WTC11 (cell line): ENCODE measurements at regions not wholly inside any gene's neighbourhood (a gene's known extent, or its start where the extent isn't known, plus 50 kb on each side); places are given as distances from the start of the nearest gene placed in this dataset.

Experiments
- ATAC-seq: fragments of 200-7000 bp; cut with Tn5 transposase; 2 replicates; pipeline ENCODE4 v1.10.0; 2021; ENCODE audit warnings: mild to moderate bottlenecking, moderate library complexity
- CTCF ChIA-PET: fragments of 300-600 bp; sonication (Branson Sonifier 250); formaldehyde crosslinking; loops from one replicate; lab custom pipeline; 2021; ENCODE audit warnings: antibody characterized with exemption; lab: Charles Lee
- POLR2A ChIA-PET: fragments of 350-600 bp; sonication (Branson Sonifier 250); formaldehyde crosslinking; loops from one replicate; lab custom pipeline; 2021; ENCODE audit warnings: antibody characterized with exemption; lab: Charles Lee
- DNase-seq: peaks from one replicate; pipeline ENCODE4 v3.0.0; 2021; ENCODE audit warnings: low spot score
- H3K27ac Mint-ChIP-seq: 2 replicates; pipeline ENCODE4 v1.8.0; 2021; ENCODE audit warnings: mixed read lengths
- H3K27me3 Mint-ChIP-seq: 2 replicates; pipeline ENCODE4 v1.8.0; 2021; ENCODE audit warnings: low read depth, mild to moderate bottlenecking, moderate library complexity, mixed read lengths
- H3K36me3 Mint-ChIP-seq: 2 replicates; pipeline ENCODE4 v1.8.0; 2021; ENCODE audit warnings: mixed read lengths
- H3K4me1 Mint-ChIP-seq: 2 replicates; pipeline ENCODE4 v1.8.0; 2022; ENCODE audit warnings: mixed read lengths
- H3K4me3 Mint-ChIP-seq: 2 replicates; pipeline ENCODE4 v1.8.0; 2021; ENCODE audit warnings: mild to moderate bottlenecking, moderate library complexity, mixed read lengths
- H3K9me3 Mint-ChIP-seq: 2 replicates; pipeline ENCODE4 v1.8.0; 2021; ENCODE audit warnings: mixed read lengths
- CREB1 ChIP-seq: sonication (generic); formaldehyde crosslinking; IDR thresholded peaks from 2 replicates; pipeline ENCODE4 v1.8.0; 2023; ENCODE audit warnings: mild to moderate bottlenecking, missing genetic modification reagents
- ELF4 ChIP-seq: sonication (generic); formaldehyde crosslinking; IDR thresholded peaks from 2 replicates; pipeline ENCODE4 v1.8.1; 2022; ENCODE audit warnings: low read depth, mild to moderate bottlenecking, moderate library complexity, missing genetic modification reagents
- ETV6 ChIP-seq: sonication (generic); formaldehyde crosslinking; IDR thresholded peaks from 2 replicates; pipeline ENCODE4 v1.8.1; 2022; ENCODE audit warnings: mild to moderate bottlenecking, missing genetic modification reagents
- FOXK1 ChIP-seq: sonication (generic); formaldehyde crosslinking; IDR thresholded peaks from 2 replicates; pipeline ENCODE4 v1.8.0; 2022; ENCODE audit warnings: mild to moderate bottlenecking, moderate library complexity, missing genetic modification reagents
- GTF2I ChIP-seq: fragments of 250-450 bp; sonication (Bioruptor Pico); conservative IDR thresholded peaks from 2 replicates; pipeline ENCODE4 v1.4.0; 2021; ENCODE audit warnings: mild to moderate bottlenecking
- HMGA2 ChIP-seq: fragments of 250-450 bp; sonication (Bioruptor Pico); IDR thresholded peaks from 2 replicates; pipeline ENCODE4 v1.4.0; 2021; ENCODE audit warnings: mild to moderate bottlenecking, moderate library complexity
- IRF2 ChIP-seq: sonication (generic); formaldehyde crosslinking; IDR thresholded peaks from 2 replicates; pipeline ENCODE4 v1.8.0; 2022; ENCODE audit warnings: low read depth, missing genetic modification reagents, borderline replicate concordance
- MYBL2 ChIP-seq: sonication (generic); formaldehyde crosslinking; IDR thresholded peaks from 2 replicates; pipeline ENCODE4 v1.8.1; 2023; ENCODE audit warnings: mild to moderate bottlenecking, moderate library complexity, missing genetic modification reagents
- NFYB ChIP-seq: sonication (generic); formaldehyde crosslinking; conservative IDR thresholded peaks from 2 replicates; pipeline ENCODE4 v1.8.0; 2022; ENCODE audit warnings: low read depth, missing genetic modification reagents
- NR2C2 ChIP-seq: sonication (generic); formaldehyde crosslinking; IDR thresholded peaks from 2 replicates; pipeline ENCODE4 v1.8.0; 2022; ENCODE audit warnings: mild to moderate bottlenecking, missing genetic modification reagents
- OVOL2 ChIP-seq: fragments of 250-450 bp; sonication (Bioruptor Pico); IDR thresholded peaks from 2 replicates; pipeline ENCODE4 v1.9.0; 2021; ENCODE audit warnings: mild to moderate bottlenecking, borderline replicate concordance
- TEAD4 ChIP-seq: sonication (generic); formaldehyde crosslinking; IDR thresholded peaks from 2 replicates; pipeline ENCODE4 v1.8.0; 2022; ENCODE audit warnings: mild to moderate bottlenecking, missing genetic modification reagents
- TP53 ChIP-seq: sonication (generic); formaldehyde crosslinking; IDR thresholded peaks from 2 replicates; pipeline ENCODE4 v1.8.1; 2023; ENCODE audit warnings: mild to moderate bottlenecking, missing genetic modification reagents
- ZNF232 ChIP-seq: sonication (generic); formaldehyde crosslinking; IDR thresholded peaks from 2 replicates; pipeline ENCODE4 v1.8.0; 2022; ENCODE audit warnings: mild to moderate bottlenecking, missing genetic modification reagents
- TF ChIP-seq, protein P1 (sequence below): sonication (generic); formaldehyde crosslinking; IDR thresholded peaks from 2 replicates; pipeline ENCODE4 v1.8.0; 2022; ENCODE audit warnings: mild to moderate bottlenecking, missing genetic modification reagents
- TF ChIP-seq, protein P2 (sequence below): fragments of 200-600 bp; IDR thresholded peaks from 2 replicates; pipeline ENCODE4 v1.8.0; 2022; ENCODE audit warnings: antibody characterized with exemption
- TF ChIP-seq, protein P3 (sequence below): sonication (generic); formaldehyde crosslinking; IDR thresholded peaks from 2 replicates; pipeline ENCODE4 v1.8.1; 2022; ENCODE audit warnings: mild to moderate bottlenecking, moderate library complexity, missing genetic modification reagents
- TF ChIP-seq, protein P4 (sequence below): sonication (generic); formaldehyde crosslinking; IDR thresholded peaks from 2 replicates; pipeline ENCODE4 v1.8.1; 2023; ENCODE audit warnings: mild to moderate bottlenecking, missing genetic modification reagents, moderate library complexity
- TF ChIP-seq, protein P5 (sequence below): sonication (generic); formaldehyde crosslinking; IDR thresholded peaks from 2 replicates; pipeline ENCODE4 v1.8.1; 2023; ENCODE audit warnings: mild to moderate bottlenecking, missing genetic modification reagents, moderate library complexity
- TF ChIP-seq, protein P6 (sequence below): sonication (generic); formaldehyde crosslinking; IDR thresholded peaks from 2 replicates; pipeline ENCODE4 v1.8.0; 2022; ENCODE audit warnings: mild to moderate bottlenecking, missing genetic modification reagents
- TF ChIP-seq, protein P7 (sequence below): sonication (generic); formaldehyde crosslinking; IDR thresholded peaks from 2 replicates; pipeline ENCODE4 v1.8.0; 2022; ENCODE audit warnings: missing genetic modification reagents
- TF ChIP-seq, protein P8 (sequence below): fragments of 250-450 bp; sonication (Bioruptor Pico); IDR thresholded peaks from 2 replicates; pipeline ENCODE4 v2.1.2; 2022; ENCODE audit warnings: mild to moderate bottlenecking, moderate library complexity

DNA sequence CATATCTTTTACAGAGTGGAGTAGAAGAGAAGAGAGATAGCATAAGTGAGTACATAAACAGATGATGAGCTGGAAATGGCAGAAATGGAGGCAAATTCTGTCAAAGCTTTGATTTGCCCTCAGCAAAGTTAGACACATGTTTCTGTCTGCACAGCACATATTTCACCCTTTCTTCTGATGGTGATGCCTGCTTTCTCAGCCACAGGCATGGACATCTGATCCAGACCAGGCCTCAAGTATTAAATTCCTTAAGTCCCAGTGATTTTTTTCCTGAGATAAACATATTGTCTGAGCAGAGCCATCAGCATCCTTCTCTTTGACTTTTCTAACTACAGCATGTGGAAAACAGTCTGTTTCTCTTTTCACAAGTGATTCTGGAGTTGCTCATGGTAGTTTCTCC is 409.8 kb downstream of the MAN2A1 start (continued):
- TF ChIP-seq, protein P1, sequence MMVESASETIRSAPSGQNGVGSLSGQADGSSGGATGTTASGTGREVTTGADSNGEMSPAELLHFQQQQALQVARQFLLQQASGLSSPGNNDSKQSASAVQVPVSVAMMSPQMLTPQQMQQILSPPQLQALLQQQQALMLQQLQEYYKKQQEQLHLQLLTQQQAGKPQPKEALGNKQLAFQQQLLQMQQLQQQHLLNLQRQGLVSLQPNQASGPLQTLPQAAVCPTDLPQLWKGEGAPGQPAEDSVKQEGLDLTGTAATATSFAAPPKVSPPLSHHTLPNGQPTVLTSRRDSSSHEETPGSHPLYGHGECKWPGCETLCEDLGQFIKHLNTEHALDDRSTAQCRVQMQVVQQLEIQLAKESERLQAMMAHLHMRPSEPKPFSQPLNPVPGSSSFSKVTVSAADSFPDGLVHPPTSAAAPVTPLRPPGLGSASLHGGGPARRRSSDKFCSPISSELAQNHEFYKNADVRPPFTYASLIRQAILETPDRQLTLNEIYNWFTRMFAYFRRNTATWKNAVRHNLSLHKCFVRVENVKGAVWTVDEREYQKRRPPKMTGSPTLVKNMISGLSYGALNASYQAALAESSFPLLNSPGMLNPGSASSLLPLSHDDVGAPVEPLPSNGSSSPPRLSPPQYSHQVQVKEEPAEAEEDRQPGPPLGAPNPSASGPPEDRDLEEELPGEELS (CRISPR knock-in tag): no peak
- TF ChIP-seq, protein P2, sequence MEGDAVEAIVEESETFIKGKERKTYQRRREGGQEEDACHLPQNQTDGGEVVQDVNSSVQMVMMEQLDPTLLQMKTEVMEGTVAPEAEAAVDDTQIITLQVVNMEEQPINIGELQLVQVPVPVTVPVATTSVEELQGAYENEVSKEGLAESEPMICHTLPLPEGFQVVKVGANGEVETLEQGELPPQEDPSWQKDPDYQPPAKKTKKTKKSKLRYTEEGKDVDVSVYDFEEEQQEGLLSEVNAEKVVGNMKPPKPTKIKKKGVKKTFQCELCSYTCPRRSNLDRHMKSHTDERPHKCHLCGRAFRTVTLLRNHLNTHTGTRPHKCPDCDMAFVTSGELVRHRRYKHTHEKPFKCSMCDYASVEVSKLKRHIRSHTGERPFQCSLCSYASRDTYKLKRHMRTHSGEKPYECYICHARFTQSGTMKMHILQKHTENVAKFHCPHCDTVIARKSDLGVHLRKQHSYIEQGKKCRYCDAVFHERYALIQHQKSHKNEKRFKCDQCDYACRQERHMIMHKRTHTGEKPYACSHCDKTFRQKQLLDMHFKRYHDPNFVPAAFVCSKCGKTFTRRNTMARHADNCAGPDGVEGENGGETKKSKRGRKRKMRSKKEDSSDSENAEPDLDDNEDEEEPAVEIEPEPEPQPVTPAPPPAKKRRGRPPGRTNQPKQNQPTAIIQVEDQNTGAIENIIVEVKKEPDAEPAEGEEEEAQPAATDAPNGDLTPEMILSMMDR: no peak
- TF ChIP-seq CREB1 (CRISPR knock-in tag): no peak
- no peak for TF ChIP-seq NFYB (CRISPR knock-in tag)

DNA sequence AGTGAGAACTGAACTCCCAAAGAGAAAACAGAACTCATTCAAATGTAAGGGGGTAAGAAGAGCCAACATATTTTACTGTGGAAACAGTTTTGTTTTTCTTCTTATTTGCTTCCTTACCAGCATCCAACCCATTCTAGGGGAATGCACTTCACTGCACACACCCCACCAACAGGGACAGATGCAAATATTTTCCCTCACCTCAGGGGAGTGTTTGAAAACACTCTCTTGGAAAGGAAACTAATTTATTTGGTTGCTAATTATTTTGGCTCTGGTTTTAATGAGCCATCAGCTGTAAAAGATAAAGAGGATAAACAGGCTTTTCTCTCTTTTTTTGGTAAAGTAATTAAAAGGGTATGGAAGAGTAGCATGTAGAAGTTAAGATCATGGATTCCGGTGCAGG is 413.4 kb downstream of the MAN2A1 start:
- H3K36me3 Mint-ChIP-seq: no peaks in the 10 kb centered on the region
- POLR2A ChIA-PET: no interaction called here
- no peaks in the 10 kb centered on the region for H3K27me3 Mint-ChIP-seq
- no peak overlapping the region for H3K4me3 Mint-ChIP-seq
- no peak for TF ChIP-seq ELF4 (CRISPR knock-in tag)
- TF ChIP-seq, protein P3, sequence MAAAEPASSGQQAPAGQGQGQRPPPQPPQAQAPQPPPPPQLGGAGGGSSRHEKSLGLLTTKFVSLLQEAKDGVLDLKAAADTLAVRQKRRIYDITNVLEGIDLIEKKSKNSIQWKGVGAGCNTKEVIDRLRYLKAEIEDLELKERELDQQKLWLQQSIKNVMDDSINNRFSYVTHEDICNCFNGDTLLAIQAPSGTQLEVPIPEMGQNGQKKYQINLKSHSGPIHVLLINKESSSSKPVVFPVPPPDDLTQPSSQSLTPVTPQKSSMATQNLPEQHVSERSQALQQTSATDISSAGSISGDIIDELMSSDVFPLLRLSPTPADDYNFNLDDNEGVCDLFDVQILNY: no peak
- no peak for TF ChIP-seq ETV6 (CRISPR knock-in tag)
- no peak for TF ChIP-seq GTF2I (CRISPR knock-in tag)
- H3K4me1 Mint-ChIP-seq: peaks cover 29% of the 10 kb centered on the region
- no peak overlapping the region for H3K27ac Mint-ChIP-seq
- no peak for DNase-seq
- ATAC-seq: no peak
- no peaks in the 10 kb centered on the region for H3K9me3 Mint-ChIP-seq
- CTCF ChIA-PET: no interaction called here

DNA sequence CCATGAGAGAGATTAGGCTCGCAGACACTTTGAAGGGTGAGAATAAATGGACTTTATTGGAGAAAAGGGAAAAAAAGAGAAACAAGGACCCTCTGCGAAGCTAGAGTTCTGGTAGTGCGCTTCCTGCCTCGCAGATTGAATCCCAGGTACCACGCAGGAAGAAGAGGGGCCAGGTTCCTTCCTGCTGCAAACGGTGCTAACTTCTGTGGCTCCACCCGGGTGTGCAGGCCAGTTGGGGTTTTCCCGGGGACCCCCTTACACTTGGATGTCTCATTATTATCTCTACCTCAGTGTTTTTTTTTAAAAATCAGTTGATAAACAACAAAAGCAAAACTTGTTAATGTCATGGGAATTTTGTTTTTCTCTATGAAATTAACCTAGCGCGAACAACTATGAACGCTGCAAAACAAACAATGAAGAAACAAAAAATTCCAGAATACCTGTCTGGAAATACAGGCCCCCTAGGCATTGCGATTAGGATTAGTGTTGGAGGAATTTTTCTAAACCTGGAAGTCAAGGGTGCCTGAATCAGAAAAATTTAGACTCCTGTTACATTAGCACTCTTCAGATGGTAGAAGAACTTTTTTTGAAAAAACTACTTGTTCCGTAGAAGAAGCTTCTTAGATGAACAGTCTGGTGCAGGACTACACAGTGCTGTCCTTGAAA is 414.5 kb downstream of the MAN2A1 start:
- Mint-ChIP-seq H3K4me3 (no peak overlapping the region), H3K36me3 (no peaks in the 10 kb centered on the region), H3K27me3 (no peaks in the 10 kb centered on the region), H3K9me3 (no peaks in the 10 kb centered on the region), H3K27ac (no peak overlapping the region), H3K4me1 (peaks cover 29% of the 10 kb centered on the region)
- ChIA-PET CTCF (no interaction called here), POLR2A (no interaction called here)
- no peak for DNase-seq
- no peak; the same call in 1 of the 2 replicates for ATAC-seq
- TF ChIP-seq HMGA2 (CRISPR knock-in tag): no peak
- TF ChIP-seq TP53 (CRISPR knock-in tag): no peak
- no peak for TF ChIP-seq NR2C2 (CRISPR knock-in tag)
- no peak for TF ChIP-seq OVOL2 (CRISPR knock-in tag)
- TF ChIP-seq MYBL2: no peak
- TF ChIP-seq FOXK1 (CRISPR knock-in tag): no peak
- TF ChIP-seq, protein P4, sequence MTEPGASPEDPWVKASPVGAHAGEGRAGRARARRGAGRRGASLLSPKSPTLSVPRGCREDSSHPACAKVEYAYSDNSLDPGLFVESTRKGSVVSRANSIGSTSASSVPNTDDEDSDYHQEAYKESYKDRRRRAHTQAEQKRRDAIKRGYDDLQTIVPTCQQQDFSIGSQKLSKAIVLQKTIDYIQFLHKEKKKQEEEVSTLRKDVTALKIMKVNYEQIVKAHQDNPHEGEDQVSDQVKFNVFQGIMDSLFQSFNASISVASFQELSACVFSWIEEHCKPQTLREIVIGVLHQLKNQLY (CRISPR knock-in tag): no peak
- TF ChIP-seq TEAD4 (CRISPR knock-in tag): no peak
- TF ChIP-seq, protein P5, sequence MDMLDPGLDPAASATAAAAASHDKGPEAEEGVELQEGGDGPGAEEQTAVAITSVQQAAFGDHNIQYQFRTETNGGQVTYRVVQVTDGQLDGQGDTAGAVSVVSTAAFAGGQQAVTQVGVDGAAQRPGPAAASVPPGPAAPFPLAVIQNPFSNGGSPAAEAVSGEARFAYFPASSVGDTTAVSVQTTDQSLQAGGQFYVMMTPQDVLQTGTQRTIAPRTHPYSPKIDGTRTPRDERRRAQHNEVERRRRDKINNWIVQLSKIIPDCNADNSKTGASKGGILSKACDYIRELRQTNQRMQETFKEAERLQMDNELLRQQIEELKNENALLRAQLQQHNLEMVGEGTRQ (CRISPR knock-in tag): no peak
- TF ChIP-seq, protein P6, sequence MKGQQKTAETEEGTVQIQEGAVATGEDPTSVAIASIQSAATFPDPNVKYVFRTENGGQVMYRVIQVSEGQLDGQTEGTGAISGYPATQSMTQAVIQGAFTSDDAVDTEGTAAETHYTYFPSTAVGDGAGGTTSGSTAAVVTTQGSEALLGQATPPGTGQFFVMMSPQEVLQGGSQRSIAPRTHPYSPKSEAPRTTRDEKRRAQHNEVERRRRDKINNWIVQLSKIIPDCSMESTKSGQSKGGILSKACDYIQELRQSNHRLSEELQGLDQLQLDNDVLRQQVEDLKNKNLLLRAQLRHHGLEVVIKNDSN: no peak
- TF ChIP-seq IRF2 (CRISPR knock-in tag): no peak
- TF ChIP-seq, protein P7, sequence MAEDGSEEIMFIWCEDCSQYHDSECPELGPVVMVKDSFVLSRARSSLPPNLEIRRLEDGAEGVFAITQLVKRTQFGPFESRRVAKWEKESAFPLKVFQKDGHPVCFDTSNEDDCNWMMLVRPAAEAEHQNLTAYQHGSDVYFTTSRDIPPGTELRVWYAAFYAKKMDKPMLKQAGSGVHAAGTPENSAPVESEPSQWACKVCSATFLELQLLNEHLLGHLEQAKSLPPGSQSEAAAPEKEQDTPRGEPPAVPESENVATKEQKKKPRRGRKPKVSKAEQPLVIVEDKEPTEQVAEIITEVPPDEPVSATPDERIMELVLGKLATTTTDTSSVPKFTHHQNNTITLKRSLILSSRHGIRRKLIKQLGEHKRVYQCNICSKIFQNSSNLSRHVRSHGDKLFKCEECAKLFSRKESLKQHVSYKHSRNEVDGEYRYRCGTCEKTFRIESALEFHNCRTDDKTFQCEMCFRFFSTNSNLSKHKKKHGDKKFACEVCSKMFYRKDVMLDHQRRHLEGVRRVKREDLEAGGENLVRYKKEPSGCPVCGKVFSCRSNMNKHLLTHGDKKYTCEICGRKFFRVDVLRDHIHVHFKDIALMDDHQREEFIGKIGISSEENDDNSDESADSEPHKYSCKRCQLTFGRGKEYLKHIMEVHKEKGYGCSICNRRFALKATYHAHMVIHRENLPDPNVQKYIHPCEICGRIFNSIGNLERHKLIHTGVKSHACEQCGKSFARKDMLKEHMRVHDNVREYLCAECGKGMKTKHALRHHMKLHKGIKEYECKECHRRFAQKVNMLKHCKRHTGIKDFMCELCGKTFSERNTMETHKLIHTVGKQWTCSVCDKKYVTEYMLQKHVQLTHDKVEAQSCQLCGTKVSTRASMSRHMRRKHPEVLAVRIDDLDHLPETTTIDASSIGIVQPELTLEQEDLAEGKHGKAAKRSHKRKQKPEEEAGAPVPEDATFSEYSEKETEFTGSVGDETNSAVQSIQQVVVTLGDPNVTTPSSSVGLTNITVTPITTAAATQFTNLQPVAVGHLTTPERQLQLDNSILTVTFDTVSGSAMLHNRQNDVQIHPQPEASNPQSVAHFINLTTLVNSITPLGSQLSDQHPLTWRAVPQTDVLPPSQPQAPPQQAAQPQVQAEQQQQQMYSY (CRISPR knock-in tag): no peak
- TF ChIP-seq ZNF232 (CRISPR knock-in tag): no peak
- no peak for TF ChIP-seq GTF2I (CRISPR knock-in tag)
- TF ChIP-seq, protein P8, sequence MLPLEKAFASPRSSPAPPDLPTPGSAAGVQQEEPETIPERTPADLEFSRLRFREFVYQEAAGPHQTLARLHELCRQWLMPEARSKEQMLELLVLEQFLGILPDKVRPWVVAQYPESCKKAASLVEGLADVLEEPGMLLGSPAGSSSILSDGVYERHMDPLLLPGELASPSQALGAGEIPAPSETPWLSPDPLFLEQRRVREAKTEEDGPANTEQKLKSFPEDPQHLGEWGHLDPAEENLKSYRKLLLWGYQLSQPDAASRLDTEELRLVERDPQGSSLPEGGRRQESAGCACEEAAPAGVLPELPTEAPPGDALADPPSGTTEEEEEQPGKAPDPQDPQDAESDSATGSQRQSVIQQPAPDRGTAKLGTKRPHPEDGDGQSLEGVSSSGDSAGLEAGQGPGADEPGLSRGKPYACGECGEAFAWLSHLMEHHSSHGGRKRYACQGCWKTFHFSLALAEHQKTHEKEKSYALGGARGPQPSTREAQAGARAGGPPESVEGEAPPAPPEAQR: no peak
